Right cardiac atrium (tissue), 5 donors: ENCODE measurements at regions not wholly inside any gene's neighbourhood (a gene's known extent, or its start where the extent isn't known, plus 50 kb on each side); places are given as distances from the start of the nearest gene placed in this dataset.

ENCODE experiments used
- ATAC-seq, 2 donors: fragments of 200-7000 bp; cut with Tn5 transposase; one replicate each; pipeline versions ENCODE4 v1.8.0 to v1.9.1; 2020; ENCODE audit warnings: moderate library complexity in 2 of 2, mild to moderate bottlenecking in 1 of 2
- DNase-seq, 3 donors: peaks; one replicate each; pipeline ENCODE4 v3.0.0-alpha.2; 2020
- H3K27ac ChIP-seq: one replicate; pipeline ENCODE4 v1.5.1; 2013; ENCODE audit warnings: mild to moderate bottlenecking, low read length, control low read depth, moderate library complexity
- H3K27me3 ChIP-seq: one replicate; pipeline ENCODE4 v1.6.1; 2013; ENCODE audit not compliant: control insufficient read depth, insufficient read depth
- H3K4me1 ChIP-seq: one replicate; pipeline ENCODE4 v1.6.1; 2013; ENCODE audit warnings: low read length; ENCODE audit not compliant: control insufficient read depth, insufficient read depth
- H3K4me3 ChIP-seq: one replicate; pipeline ENCODE4 v1.5.1; 2013; ENCODE audit warnings: low read length, control low read depth
- H3K9me3 ChIP-seq: one replicate; pipeline ENCODE4 v1.6.1; 2013; ENCODE audit warnings: low read length; ENCODE audit not compliant: control insufficient read depth
- WGBS: extraction: QIAGEN DNeasy Blood & Tissue Kit; methylation state at CpG from one replicate; pipeline ENCODE4 v1.1.7; 2013; 5-methylcytosine and 5-hydroxymethylcytosine counted together
- intact Hi-C, 4 donors: fragments of 100-400 bp; cut with DNase I; formaldehyde crosslinking; loops; one replicate each; pipeline versions ENCODE4 v1.11.0 to v1.14.0; 2022 to 2023
- donor health status: healthy with polysubstance abuse.
- donor health status: DM: no; HTN: yes; CAD: no.
- donor health status: DM: no; HTN: no; CAD: no.
- donor health status: DM: no; HTN: yes; CAD: no; lungs with severe emphysema.
- donor health status: DM: yes; HTN: yes; CAD: no.

DNA sequence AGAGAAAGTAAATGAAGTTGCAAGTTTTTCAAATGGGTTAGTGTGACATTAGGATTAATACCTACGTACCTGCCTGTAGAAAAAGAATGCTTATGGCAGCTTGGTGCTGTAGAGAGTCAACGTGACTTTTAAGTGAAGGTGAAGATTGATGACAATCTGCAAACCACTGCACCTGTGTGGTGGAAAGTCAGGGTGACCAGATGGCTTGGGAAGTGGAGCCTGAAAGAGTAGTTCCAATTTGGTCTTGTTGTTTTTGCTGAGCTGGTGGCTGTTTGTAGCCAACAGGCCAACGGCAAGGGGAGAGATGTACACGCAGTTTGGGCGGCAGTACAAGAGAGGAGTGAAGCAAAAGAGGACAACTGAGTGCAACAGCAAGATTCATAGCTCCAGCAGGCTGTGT lies 78.1 kb upstream of the JAK1 start:
- no peak for ATAC-seq
- no peaks in the 10 kb centered on the region for H3K9me3 ChIP-seq
- intact Hi-C loops: no loop called here
- WGBS: 88% methylated on average over 5 of the region's 5 CpGs
- H3K27me3 ChIP-seq: no peaks in the 10 kb centered on the region
- peaks cover 4% of the 10 kb centered on the region for H3K4me1 ChIP-seq
- DNase-seq: no peak
- no peak overlapping the region for H3K4me3 ChIP-seq
- H3K27ac ChIP-seq: no peak overlapping the region

DNA sequence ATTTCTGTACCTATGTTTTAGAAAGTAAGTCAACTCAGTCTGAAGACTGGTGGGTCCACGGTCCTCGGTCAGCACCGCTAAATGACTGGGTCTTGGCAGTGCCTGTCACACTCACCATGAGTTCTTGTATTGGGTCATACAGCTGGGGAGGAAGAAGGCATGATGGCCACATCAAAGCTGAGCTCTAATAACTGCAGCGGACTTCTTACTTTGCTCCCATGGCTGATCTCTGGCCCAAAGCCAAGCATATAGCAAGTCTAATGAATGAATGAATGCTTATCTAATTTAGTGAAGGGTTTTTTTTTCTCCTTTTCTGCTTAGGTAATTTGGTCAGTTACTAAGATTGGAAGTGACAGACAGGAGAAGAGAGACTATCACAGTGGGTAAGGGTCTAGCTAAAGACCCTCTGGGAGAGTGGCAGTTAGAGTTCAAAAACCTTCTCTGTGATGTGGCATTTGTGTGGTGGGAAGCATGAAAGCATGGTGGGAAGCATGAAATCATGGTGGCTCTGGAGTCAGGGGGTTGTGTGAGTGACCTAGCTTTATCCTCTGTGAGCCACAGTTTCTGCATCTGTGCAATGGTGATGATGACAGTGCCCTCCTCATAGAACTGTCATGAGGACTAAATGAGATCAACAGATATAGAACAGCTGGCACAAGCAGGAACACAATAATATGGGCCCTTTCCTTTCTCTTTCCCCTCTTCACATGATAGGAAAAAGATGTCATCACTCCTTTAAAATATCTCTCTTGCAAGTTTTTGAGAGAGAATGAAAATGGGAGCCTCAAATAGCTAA lies 78.9 kb upstream of the JAK1 start:
- H3K4me3 ChIP-seq: no peak overlapping the region
- no peaks in the 10 kb centered on the region for H3K27me3 ChIP-seq
- WGBS: 92% methylated on average over 4 of the region's 4 CpGs
- ATAC-seq (no peak), DNase-seq (no peak)
- no peak overlapping the region for H3K27ac ChIP-seq
- intact Hi-C loops: no loop called here
- H3K9me3 ChIP-seq: no peaks in the 10 kb centered on the region
- H3K4me1 ChIP-seq: peaks cover 4% of the 10 kb centered on the region

DNA sequence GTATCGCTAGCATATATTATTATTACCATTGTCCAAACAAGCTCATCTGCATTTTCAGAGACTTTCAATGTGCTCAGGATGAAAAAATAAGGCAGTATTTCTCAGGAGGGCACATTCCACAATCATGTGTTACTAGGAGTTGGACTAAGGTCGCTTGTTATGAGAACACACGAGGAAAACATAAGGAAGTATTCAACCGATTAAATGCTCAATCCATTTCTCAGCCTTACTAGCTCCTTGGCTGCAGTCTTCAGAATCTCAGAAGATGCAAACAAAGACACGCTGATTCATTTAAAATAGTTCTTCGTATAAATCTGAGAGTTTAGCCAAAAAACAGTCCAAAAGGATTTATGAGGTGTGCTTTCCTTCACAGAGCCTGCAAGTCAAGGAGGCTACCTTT lies 82.0 kb upstream of the JAK1 start:
- Histone ChIP-seq H3K4me1 (no peaks in the 10 kb centered on the region), H3K27ac (no peak overlapping the region), H3K9me3 (no peaks in the 10 kb centered on the region), H3K27me3 (no peaks in the 10 kb centered on the region), H3K4me3 (no peak overlapping the region)
- no peak for ATAC-seq
- intact Hi-C loops: no loop called here
- WGBS: 60% methylated on average over 6 of the region's 6 CpGs
- no peak for DNase-seq

DNA sequence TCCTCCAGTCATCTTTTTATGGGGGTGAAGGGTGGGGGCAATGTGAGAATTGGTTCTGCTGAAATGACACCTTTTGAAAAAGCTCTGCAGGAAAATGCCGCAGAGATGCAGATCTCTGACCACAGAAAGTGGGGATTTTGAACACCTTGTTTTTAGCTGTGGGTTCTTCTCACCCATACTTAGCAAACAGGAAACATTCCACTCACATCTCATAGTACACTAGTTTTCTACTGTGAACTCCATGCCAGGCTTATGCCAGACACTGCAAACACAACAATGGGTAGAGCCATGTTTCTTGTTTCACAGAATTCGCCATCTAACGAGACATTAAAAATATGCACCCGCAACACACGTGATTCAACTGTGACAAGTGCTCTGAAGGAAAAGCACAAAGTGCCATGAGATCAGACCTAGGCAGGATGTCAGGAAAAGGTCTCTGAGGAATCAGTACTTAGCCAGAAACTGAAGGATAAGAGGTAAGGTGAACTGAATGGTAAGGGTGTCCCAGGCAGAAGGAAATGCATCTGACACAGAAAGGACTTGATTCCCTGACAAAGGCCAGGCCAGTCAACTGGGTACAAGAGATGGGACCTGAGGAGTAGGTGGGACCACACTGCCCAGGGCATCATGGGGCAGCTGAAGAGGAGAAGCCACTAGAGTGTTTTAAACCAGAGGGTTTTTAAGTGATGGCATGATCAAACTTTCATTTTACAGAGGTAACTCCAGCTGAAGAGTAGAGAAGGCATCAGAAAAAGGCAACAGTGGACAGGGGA lies 83.8 kb upstream of the JAK1 start:
- Histone ChIP-seq H3K9me3 (no peaks in the 10 kb centered on the region), H3K27ac (no peak overlapping the region), H3K4me1 (no peaks in the 10 kb centered on the region), H3K27me3 (no peaks in the 10 kb centered on the region), H3K4me3 (no peak overlapping the region)
- no peak for ATAC-seq
- 90% methylated on average over 5 of the region's 5 CpGs for WGBS
- intact Hi-C loops: no loop called here
- no peak for DNase-seq

DNA sequence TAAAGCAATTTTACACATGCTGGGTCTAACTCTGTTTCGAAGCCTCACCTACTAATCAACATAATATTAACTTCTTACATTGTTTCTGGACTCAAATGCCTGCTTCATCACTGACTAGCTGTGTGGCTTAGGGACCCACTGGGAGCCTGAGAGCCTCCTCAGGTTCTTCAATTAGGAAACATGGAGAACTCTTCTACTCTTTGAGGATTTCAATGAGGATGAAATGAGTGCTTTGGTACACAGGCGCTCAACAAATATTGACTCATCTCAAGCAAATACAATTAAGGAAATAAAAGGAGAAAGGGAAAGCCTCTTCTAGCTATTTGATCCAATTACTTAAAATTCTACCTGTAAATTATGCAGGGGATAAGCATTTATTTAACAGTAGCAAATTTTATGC lies 84.4 kb upstream of the JAK1 start:
- no peak overlapping the region for H3K27ac ChIP-seq
- 100% methylated on average over 2 of the region's 2 CpGs for WGBS
- H3K27me3 ChIP-seq: no peaks in the 10 kb centered on the region
- no peak overlapping the region for H3K4me3 ChIP-seq
- no peak for DNase-seq
- intact Hi-C loops: no loop called here
- ATAC-seq: no peak
- H3K9me3 ChIP-seq: no peaks in the 10 kb centered on the region
- H3K4me1 ChIP-seq: no peaks in the 10 kb centered on the region

DNA sequence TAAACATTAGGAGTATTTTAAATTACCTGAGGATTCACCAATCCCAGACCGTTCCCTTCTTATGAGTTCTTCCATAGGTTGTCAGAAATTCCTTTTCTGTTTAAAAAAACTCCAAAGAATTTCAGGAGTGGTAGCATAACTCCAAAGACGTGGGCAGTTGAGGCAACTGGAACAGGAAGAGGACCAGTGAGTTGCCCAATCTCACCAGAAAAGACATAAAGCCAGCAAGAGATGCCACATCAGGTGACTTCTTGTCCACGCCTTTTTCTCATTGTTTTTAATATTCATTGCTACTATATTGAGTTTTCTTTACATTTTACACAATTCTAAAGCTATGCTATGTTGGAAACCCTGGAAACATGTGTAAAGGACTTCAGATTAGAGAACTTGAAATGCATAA lies 88.1 kb upstream of the JAK1 start:
- no peak for ATAC-seq
- intact Hi-C loops: no loop called here
- Histone ChIP-seq H3K27me3 (no peaks in the 10 kb centered on the region), H3K9me3 (no peaks in the 10 kb centered on the region), H3K4me1 (peaks cover 4% of the 10 kb centered on the region), H3K4me3 (no peak overlapping the region), H3K27ac (no peak overlapping the region)
- DNase-seq: no peak
- 79% methylated on average over 3 of the region's 3 CpGs for WGBS

DNA sequence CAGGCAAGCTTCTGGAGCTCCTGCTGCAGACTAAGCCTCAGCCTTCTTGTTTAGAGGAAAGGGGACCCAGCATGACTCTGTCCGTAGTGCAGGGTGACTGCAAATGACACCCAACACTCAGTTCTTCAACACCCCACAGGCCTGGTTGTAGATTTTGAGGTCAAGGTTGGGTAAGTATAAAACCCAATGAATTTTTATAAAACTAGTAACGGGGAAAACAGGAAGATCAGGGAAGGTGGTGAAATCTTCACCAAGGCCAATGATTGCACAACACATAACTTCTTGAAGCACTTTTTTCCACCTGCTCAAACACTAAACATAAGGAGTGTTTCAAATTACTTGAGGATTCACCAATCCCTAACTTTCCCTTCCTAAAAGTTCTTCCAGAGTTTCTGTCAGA lies 89.4 kb upstream of the JAK1 start:
- intact Hi-C loops: no loop called here
- DNase-seq: no peak

DNA sequence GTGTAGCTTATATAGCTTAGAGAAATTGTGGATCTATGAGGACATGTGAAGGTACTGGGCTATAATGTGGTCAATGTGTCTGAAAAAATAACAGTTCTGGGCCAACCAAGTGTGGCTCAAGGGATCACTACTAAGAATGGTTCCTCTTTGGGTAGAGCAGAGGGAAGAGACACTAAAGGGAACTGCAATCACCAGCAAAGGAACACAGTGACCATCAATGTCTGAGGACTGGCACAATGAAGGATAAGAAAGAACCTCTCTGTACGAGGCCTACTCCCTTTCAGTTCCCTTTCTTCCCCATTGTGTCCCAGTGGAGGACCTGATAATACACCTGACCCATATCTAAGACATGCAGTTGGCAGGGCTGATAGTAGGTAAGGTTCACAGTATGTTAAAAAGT lies 89.9 kb upstream of the JAK1 start:
- DNase-seq (no peak), ATAC-seq (peak; percentile 47 to 60)
- peaks cover 4% of the 10 kb centered on the region for H3K4me1 ChIP-seq
- no peak overlapping the region for H3K27ac ChIP-seq
- H3K4me3 ChIP-seq: no peak overlapping the region
- intact Hi-C loops: no loop called here
- H3K27me3 ChIP-seq: no peaks in the 10 kb centered on the region
- WGBS: 86% methylated on average over 1 of the region's 1 CpG
- no peaks in the 10 kb centered on the region for H3K9me3 ChIP-seq

More for the DNA sequence above, 89.4 kb upstream of the JAK1 start:
- ATAC-seq: peak in 1 of 2 donors; percentile 35
- Histone ChIP-seq H3K4me1 (peaks cover 4% of the 10 kb centered on the region), H3K9me3 (no peaks in the 10 kb centered on the region), H3K27me3 (no peaks in the 10 kb centered on the region), H3K4me3 (no peak overlapping the region), H3K27ac (no peak overlapping the region)
- whole genome bisulfite sequencing: 78% methylated on average over 2 of the region's 2 CpGs

DNA sequence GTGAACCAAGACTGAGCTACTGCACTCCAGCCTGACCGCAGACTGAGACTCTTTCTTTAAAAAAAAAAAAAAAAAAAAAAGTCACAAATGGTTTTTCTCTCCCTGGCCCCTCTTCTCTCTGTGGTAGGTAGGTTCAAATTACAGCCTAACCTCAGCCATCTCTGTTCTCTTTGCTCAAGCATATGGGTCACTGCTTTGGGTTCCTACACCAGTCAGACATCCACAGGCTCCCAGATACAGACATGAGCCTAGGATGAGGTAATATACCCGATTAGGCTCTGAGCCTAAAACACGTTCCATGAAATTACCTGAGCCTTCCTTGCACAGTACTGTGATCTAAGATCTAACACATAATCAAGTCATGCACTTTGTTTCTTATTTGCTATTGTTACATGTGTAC lies 90.5 kb upstream of the JAK1 start:
- WGBS: 78% methylated on average over 3 of the region's 3 CpGs
- no peaks in the 10 kb centered on the region for H3K27me3 ChIP-seq
- H3K4me3 ChIP-seq: no peak overlapping the region
- peaks cover 4% of the 10 kb centered on the region for H3K4me1 ChIP-seq
- no peak overlapping the region for H3K27ac ChIP-seq
- ATAC-seq (no peak), DNase-seq (no peak)
- H3K9me3 ChIP-seq: no peaks in the 10 kb centered on the region
- intact Hi-C loops: no loop called here

DNA sequence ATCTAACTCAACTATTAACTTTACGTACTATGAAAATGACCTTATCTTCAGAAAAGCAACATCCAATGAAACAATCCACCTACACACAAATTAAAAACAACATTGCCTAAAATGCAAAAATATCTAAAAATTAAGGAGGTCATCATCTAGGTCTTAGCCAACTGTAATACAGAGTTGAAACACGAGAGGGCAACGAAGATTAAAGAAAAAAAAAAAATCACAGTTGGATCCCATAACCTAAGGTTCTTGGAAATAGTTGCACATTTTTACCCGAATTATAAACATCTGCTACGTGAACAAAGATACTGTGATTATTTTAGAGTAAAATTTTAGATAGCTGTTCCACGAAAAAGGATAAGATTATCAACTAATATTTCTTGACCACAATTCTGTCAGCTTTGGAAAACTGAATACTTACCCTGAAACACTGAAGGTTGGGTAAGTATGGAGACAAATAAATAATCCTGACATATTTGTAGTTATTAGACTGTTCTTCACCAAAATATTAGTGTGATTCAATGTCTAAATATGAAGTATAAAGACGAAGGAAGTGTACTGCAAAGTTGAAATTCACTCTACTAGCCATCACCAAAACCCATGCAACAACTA lies 88.0 kb upstream of the AK4 start:
- Histone ChIP-seq H3K4me3 (peak overlapping the region; percentile 10), H3K27me3 (no peaks in the 10 kb centered on the region), H3K4me1 (peaks cover 4% of the 10 kb centered on the region), H3K9me3 (no peaks in the 10 kb centered on the region), H3K27ac (no peak overlapping the region)
- intact Hi-C loops: loop anchor here in 2 of 4 donors (2.0 to 10.0 kb wide), 2 partner anchors 145 to 149 kb away; no protein-coding TSS in a partner anchor
- 15% methylated on average over 7 of the region's 7 CpGs for WGBS
- DNase-seq (no peak), ATAC-seq (peak in 1 of 2 donors; percentile 43)

DNA sequence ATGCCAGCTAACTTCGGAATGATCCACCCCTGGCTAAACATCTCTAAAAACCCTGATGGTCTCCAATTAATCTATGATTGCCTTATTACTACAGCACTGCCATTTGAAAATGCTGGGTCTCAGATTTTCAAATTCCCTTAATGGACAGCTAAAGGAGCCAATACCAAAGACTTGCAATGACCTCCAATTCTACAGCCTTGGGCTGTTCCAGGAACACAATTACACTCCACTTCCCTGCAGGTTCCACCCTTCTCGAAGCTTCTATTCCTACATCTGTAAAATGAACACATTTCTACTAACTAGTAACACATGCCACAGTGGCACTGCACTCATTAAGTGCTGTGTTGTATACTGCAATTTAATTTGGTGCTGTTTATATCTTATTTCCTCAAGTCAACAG lies 85.7 kb upstream of the AK4 start:
- DNase-seq (no peak), ATAC-seq (no peak)
- Histone ChIP-seq H3K4me3 (no peak overlapping the region), H3K4me1 (no peaks in the 10 kb centered on the region), H3K27me3 (no peaks in the 10 kb centered on the region), H3K27ac (no peak overlapping the region), H3K9me3 (no peaks in the 10 kb centered on the region)
- WGBS: 78% methylated on average over 2 of the region's 2 CpGs
- intact Hi-C loops: loop anchor here in 1 of 4 donors (10.0 kb wide), 1 partner anchor 142 kb away; no protein-coding TSS in a partner anchor
